H1 (cell line): ENCODE measurements at regions not wholly inside any gene's neighbourhood (a gene's known extent, or its start where the extent isn't known, plus 50 kb on each side); places are given as distances from the start of the nearest gene placed in this dataset.

ENCODE experiments used
- CTCF ChIA-PET: fragments of 300-600 bp; sonication (Branson Sonifier 250); formaldehyde crosslinking; loops from one replicate; lab custom pipeline; 2021; ENCODE audit not compliant: partially characterized antibody; lab: Charles Lee
- POLR2A ChIA-PET: fragments of 300-600 bp; sonication (Branson Sonifier 250); formaldehyde crosslinking; loops from one replicate; lab custom pipeline; 2021; ENCODE audit warnings: inconsistent platforms; ENCODE audit not compliant: partially characterized antibody; lab: Charles Lee
- DNase-seq, 2 experiments: peaks; one replicate each; pipeline versions ENCODE4 v3.0.0 to v3.0.0-alpha.2; 2010 to 2022; ENCODE audit warnings: low spot score in 2 of 2, low read depth in 1 of 2, mixed read lengths in 1 of 2
- FAIRE-seq: peaks from 2 replicates; lab custom pipeline; 2011; peaks lifted over from hg19 to GRCh38; lab: Jason Lieb, UNC
- H2AFZ ChIP-seq: 2 replicates; pipeline ENCODE4 v1.8.1; 2012; ENCODE audit warnings: low read length, inconsistent platforms
- H2AK5ac ChIP-seq: 2 replicates; pipeline ENCODE4 v1.6.1; 2013; ENCODE audit warnings: low read depth, low read length
- H2BK120ac ChIP-seq: replicated peaks from 2 replicates; pipeline ENCODE3; 2013; ENCODE audit warnings: low read depth, low read length, inconsistent platforms
- H2BK12ac ChIP-seq: 2 replicates; pipeline ENCODE4 v1.6.1; 2013; ENCODE audit warnings: low read depth, low read length
- H2BK15ac ChIP-seq: 2 replicates; pipeline ENCODE4 v1.6.1; 2013; ENCODE audit warnings: low read length
- H2BK20ac ChIP-seq: 2 replicates; pipeline ENCODE4 v1.6.1; 2013; ENCODE audit warnings: low read length
- H2BK5ac ChIP-seq: 2 replicates; pipeline ENCODE4 v1.6.1; 2013; ENCODE audit warnings: low read depth, low read length
- H3K14ac ChIP-seq: 2 replicates; pipeline ENCODE4 v1.6.1; 2013; ENCODE audit warnings: inconsistent platforms; ENCODE audit not compliant: insufficient read length
- H3K18ac ChIP-seq: 2 replicates; pipeline ENCODE4 v1.6.1; 2013; ENCODE audit warnings: low read length; ENCODE audit errors: extremely low read depth
- H3K23ac ChIP-seq: 2 replicates; pipeline ENCODE4 v1.6.1; 2013; ENCODE audit warnings: inconsistent platforms; ENCODE audit not compliant: insufficient read length
- H3K23me2 ChIP-seq: 2 replicates; pipeline ENCODE4 v1.6.1; 2013; ENCODE audit warnings: low read depth, low read length
- H3K27ac ChIP-seq: 2 replicates; pipeline ENCODE4 v1.6.1; 2011; ENCODE audit warnings: low read depth, low read length, inconsistent platforms
- H3K27me3 ChIP-seq, 4 experiments: replicated peaks in 1 of 4; 1 replicate in 1 of 4; 2 replicates in 3 of 4; pipeline versions ENCODE4 v1.6.1 to v1.8.1; 2011 to 2013; ENCODE audit warnings: low read length in 3 of 4, mild to moderate bottlenecking in 3 of 4, inconsistent platforms in 2 of 4, mixed read lengths in 2 of 4, moderate library complexity in 1 of 4; ENCODE audit not compliant: control insufficient read depth in 3 of 4, insufficient read depth in 3 of 4; ENCODE audit errors: extremely low read depth in 1 of 4
- H3K36me3 ChIP-seq, 4 experiments: 2 replicates each; pipeline versions ENCODE4 v1.6.1 to v1.8.1; 2011 to 2013; ENCODE audit warnings: mild to moderate bottlenecking in 4 of 4, low read length in 3 of 4, moderate library complexity in 2 of 4, control low read depth in 1 of 4, inconsistent platforms in 1 of 4; ENCODE audit not compliant: insufficient read depth in 4 of 4, control insufficient read depth in 2 of 4
- H3K4ac ChIP-seq: replicated peaks from 2 replicates; pipeline ENCODE3; 2013; ENCODE audit warnings: low read length, low read depth, mixed read lengths, inconsistent platforms; ENCODE audit not compliant: insufficient read length
- H3K4me1 ChIP-seq, 4 experiments: replicated peaks in 1 of 4; 1 replicate in 1 of 4; 2 replicates in 3 of 4; pipeline versions ENCODE4 v1.6.1 to v1.8.1; 2011 to 2013; ENCODE audit warnings: low read length in 3 of 4, inconsistent platforms in 2 of 4, mixed read lengths in 1 of 4; ENCODE audit not compliant: insufficient read depth in 4 of 4, control insufficient read depth in 3 of 4
- H3K4me2 ChIP-seq, 2 experiments: 2 replicates each; pipeline versions ENCODE4 v1.6.1 to v1.8.1; 2011 to 2013; ENCODE audit warnings: low read depth in 2 of 2, low read length in 2 of 2, control low read depth in 1 of 2, inconsistent platforms in 1 of 2, mild to moderate bottlenecking in 1 of 2; ENCODE audit not compliant: insufficient read depth in 1 of 2
- H3K4me3 ChIP-seq, 4 experiments: fragments of 200-600, 300-600 bp in 1 of 4; sonication (generic), shearing (Covaris generic), sonication (Bioruptor Twin) in 1 of 4; 2 replicates each; pipeline versions ENCODE4 v1.5.1 to v1.8.1; 2011 to 2016; ENCODE audit warnings: low read length in 4 of 4, low read depth in 3 of 4, control low read depth in 2 of 4, inconsistent platforms in 2 of 4, mild to moderate bottlenecking in 2 of 4, mixed read lengths in 1 of 4, moderate library complexity in 1 of 4; ENCODE audit not compliant: insufficient read depth in 2 of 4; ENCODE audit errors: extremely low read depth in 1 of 4
- H3K56ac ChIP-seq: replicated peaks from 2 replicates; pipeline ENCODE3; 2013; ENCODE audit warnings: low read depth, mild to moderate bottlenecking, mixed read lengths, low read length, inconsistent platforms; ENCODE audit not compliant: insufficient read length
- H3K79me1 ChIP-seq: 2 replicates; pipeline ENCODE4 v1.6.1; 2013; ENCODE audit warnings: low read depth, low read length, control low read depth
- H3K79me2 ChIP-seq, 2 experiments: 2 replicates each; pipeline versions ENCODE4 v1.6.1 to v1.8.1; 2012 to 2013; ENCODE audit warnings: low read length in 2 of 2, mild to moderate bottlenecking in 2 of 2, inconsistent platforms in 1 of 2; ENCODE audit not compliant: insufficient read depth in 2 of 2, control insufficient read depth in 1 of 2
- H3K9ac ChIP-seq, 4 experiments: replicated peaks in 1 of 4; 1 replicate in 1 of 4; 2 replicates in 3 of 4; pipeline versions ENCODE4 v1.6.1 to v1.8.1; 2011 to 2013; ENCODE audit warnings: low read depth in 3 of 4, low read length in 3 of 4, control low read depth in 2 of 4, mild to moderate bottlenecking in 2 of 4, moderate library complexity in 2 of 4, inconsistent platforms in 1 of 4; ENCODE audit errors: extremely low read depth in 1 of 4
- H3K9me3 ChIP-seq, 2 experiments: 2 replicates each; pipeline versions ENCODE4 v1.6.1 to v1.8.1; 2012 to 2013; ENCODE audit warnings: mild to moderate bottlenecking in 2 of 2, moderate library complexity in 2 of 2, control low read depth in 1 of 2, inconsistent platforms in 1 of 2, low read depth in 1 of 2, low read length in 1 of 2, mixed read lengths in 1 of 2; ENCODE audit not compliant: insufficient read depth in 2 of 2
- H4K20me1 ChIP-seq, 2 experiments: replicated peaks in 1 of 2; 2 replicates each; pipeline versions ENCODE3 to v1.8.1; 2011 to 2013; ENCODE audit warnings: inconsistent platforms in 2 of 2, low read length in 2 of 2, mild to moderate bottlenecking in 1 of 2; ENCODE audit not compliant: insufficient read depth in 2 of 2, control insufficient read depth in 1 of 2
- H4K5ac ChIP-seq: 2 replicates; pipeline ENCODE4 v1.6.1; 2013; ENCODE audit warnings: low read length, low read depth, mixed read lengths, inconsistent platforms; ENCODE audit not compliant: insufficient read length
- H4K8ac ChIP-seq: 2 replicates; pipeline ENCODE4 v1.8.0; 2013; ENCODE audit warnings: mild to moderate bottlenecking, moderate library complexity, low read length, inconsistent platforms; ENCODE audit not compliant: insufficient read depth; ENCODE audit errors: extremely low read depth
- H4K91ac ChIP-seq: replicated peaks from 2 replicates; pipeline ENCODE3; 2013; ENCODE audit warnings: low read length, mixed read lengths, inconsistent platforms; ENCODE audit not compliant: insufficient read length
- ASH2L ChIP-seq: fragments of 200-600, 300-600 bp; sonication (generic); IDR thresholded peaks from one replicate; pipeline ENCODE4 v1.7.1; 2017; ENCODE audit warnings: low read length
- BRCA1 ChIP-seq: IDR thresholded peaks from 2 replicates; pipeline ENCODE4 v1.6.1; 2012; ENCODE audit warnings: low read depth, low read length, improper control_type of control experiment
- CREB1 ChIP-seq: IDR thresholded peaks from 2 replicates; pipeline ENCODE4 v1.6.1; 2012; ENCODE audit warnings: inconsistent platforms
- E2F6 ChIP-seq: IDR thresholded peaks from 2 replicates; pipeline ENCODE4 v1.6.1; 2012; ENCODE audit warnings: inconsistent platforms
- EP300 ChIP-seq, 2 experiments: IDR thresholded peaks; 1 replicate in 1 of 2; 2 replicates in 1 of 2; pipeline ENCODE4 v1.6.1; 2011 to 2012; ENCODE audit warnings: low read depth in 2 of 2, low read length in 2 of 2, mild to moderate bottlenecking in 2 of 2, borderline replicate concordance in 1 of 2, inconsistent platforms in 1 of 2, moderate library complexity in 1 of 2
- EZH2 ChIP-seq: fragments of 200-600 bp; sonication (generic); IDR thresholded peaks from 2 replicates; pipeline ENCODE4 v1.7.1; 2012; ENCODE audit warnings: low read depth, mild to moderate bottlenecking, moderate library complexity, low read length, inconsistent platforms; ENCODE audit not compliant: severe bottlenecking
- HDAC2 ChIP-seq, 2 experiments: fragments of 300-600 bp in 1 of 2; sonication (generic) in 1 of 2; IDR thresholded peaks; 2 replicates each; pipeline ENCODE4 v1.6.1; 2011 to 2012; ENCODE audit warnings: low read depth in 2 of 2, low read length in 2 of 2, mild to moderate bottlenecking in 2 of 2, moderate library complexity in 2 of 2, borderline replicate concordance in 1 of 2, inconsistent platforms in 1 of 2
- MAX ChIP-seq: IDR thresholded peaks from 2 replicates; pipeline ENCODE4 v1.6.1; 2012; ENCODE audit warnings: inconsistent platforms
- PHF8 ChIP-seq: fragments of 200-600 bp; sonication (generic); conservative IDR thresholded peaks from 2 replicates; pipeline ENCODE4 v1.7.1; 2012; ENCODE audit warnings: low read depth, mild to moderate bottlenecking, inconsistent platforms, low read length, moderate library complexity
- POLR2AphosphoS5 ChIP-seq: IDR thresholded peaks from 2 replicates; pipeline ENCODE4 v1.6.1; 2011; ENCODE audit warnings: low read depth, low read length
- POU5F1 ChIP-seq: IDR thresholded peaks from 2 replicates; pipeline ENCODE4 v1.6.1; 2011; ENCODE audit warnings: low read depth, mild to moderate bottlenecking, low read length, moderate library complexity
- RBBP5 ChIP-seq: IDR thresholded peaks from 2 replicates; pipeline ENCODE4 v1.7.1; 2012; ENCODE audit warnings: low read depth, mild to moderate bottlenecking, inconsistent platforms, low read length, moderate library complexity, borderline replicate concordance
- SIRT6 ChIP-seq: IDR thresholded peaks from one replicate; pipeline ENCODE4 v1.7.1; 2012; ENCODE audit warnings: low read length, inconsistent platforms
- YY1 ChIP-seq: IDR thresholded peaks from 2 replicates; pipeline ENCODE4 v1.6.1; 2011; ENCODE audit warnings: low read depth, mild to moderate bottlenecking, low read length
- WGBS, 2 experiments: shearing (Covaris generic) in 1 of 2; methylation state at CpG; one replicate each; pipeline versions ENCODE4 v1.1.6 to v1.1.7; 2013 to 2015; ENCODE audit warnings: low lambda C conversion rate in 2 of 2, mixed read lengths in 2 of 2, inconsistent platforms in 1 of 2, low coverage in 1 of 2, missing lambda C conversion rate in 1 of 2; ENCODE audit not compliant: insufficient replicate concordance in 2 of 2, insufficient coverage in 1 of 2, insufficient read length in 1 of 2; ENCODE audit errors: extremely low coverage in 1 of 2, missing lambda C conversion rate in 1 of 2; 5-methylcytosine and 5-hydroxymethylcytosine counted together

- Histone ChIP-seq H3K23ac (no peak overlapping the region), H2AFZ (no peak overlapping the region), H4K91ac (no peak overlapping the region), H3K4me2 (no peak overlapping the region), H3K79me1 (no peaks in the 10 kb centered on the region), H3K36me3 (no peaks in the 10 kb centered on the region), H3K4me1 (no peaks in the 10 kb centered on the region), H2BK20ac (no peak overlapping the region), H3K27ac (no peak overlapping the region), H2BK12ac (no peak overlapping the region), H3K9ac (no peak overlapping the region), H4K20me1 (no peaks in the 10 kb centered on the region), H3K56ac (no peak overlapping the region), H3K4me3 (no peak overlapping the region), H3K23me2 (no peaks in the 10 kb centered on the region), H3K9me3 (no peaks in the 10 kb centered on the region), H3K4ac (no peak overlapping the region), H2BK15ac (no peak overlapping the region), H3K14ac (no peak overlapping the region), H4K5ac (no peak overlapping the region), H3K27me3 (no peaks in the 10 kb centered on the region), H3K79me2 (no peaks in the 10 kb centered on the region), H2BK5ac (no peak overlapping the region), H2AK5ac (no peak overlapping the region), H2BK120ac (no peak overlapping the region), H4K8ac (no peak overlapping the region), H3K18ac (no peak overlapping the region)
- CTCF ChIA-PET: interaction anchor here (1.2 kb wide), 1 partner anchor 10 kb away, joined by 3 read pairs; no protein-coding TSS in a partner anchor
- no peak for FAIRE-seq
- 84% methylated on average over 4 of the region's 4 CpGs; no CpG with 5 or more reads in 1 of the 2 experiments for WGBS, 2 experiments
- DNase-seq: no peak
- POLR2A ChIA-PET: no interaction called here
- no peak for TF ChIP-seq YY1
- TF ChIP-seq ASH2L: no peak
- no peak for TF ChIP-seq PHF8
- no peak for TF ChIP-seq HDAC2 (IDR thresholded peaks at IDR 0.05; ENCODE audit: borderline replicate concordance in 1 of 2, low read depth in 2 of 2, low read length in 2 of 2)
- no peak for TF ChIP-seq EZH2
- TF ChIP-seq BRCA1: no peak
- TF ChIP-seq E2F6: no peak
- no peak for TF ChIP-seq POU5F1
- TF ChIP-seq SIRT6: no peak
- no peak for TF ChIP-seq CREB1
- TF ChIP-seq MAX: no peak
- no peak for TF ChIP-seq RBBP5
- no peak for TF ChIP-seq EP300 (IDR thresholded peaks at IDR 0.05; ENCODE audit: borderline replicate concordance in 1 of 2, low read depth in 2 of 2, low read length in 2 of 2)
- no peak for TF ChIP-seq POLR2AphosphoS5
Measured at GRCh38 chr3:46143951-46144473, 64.1 kb downstream of the CCR1 start.
